ENCODE measurements at regions not wholly inside any gene's neighbourhood (a gene's known extent, or its start where the extent isn't known, plus 50 kb on each side); places are given as distances from the start of the nearest gene placed in this dataset.

GRCh38 chrX:22360129-22360528 lies 87.4 kb downstream of the CBLL2 start:
- H3K36me3 ChIP-seq = no peaks in the 10 kb centered on the region
- no peak overlapping the region for H3K4me3 ChIP-seq
- no peaks in the 10 kb centered on the region for H3K9me3 ChIP-seq
- H3K27ac ChIP-seq = no peak overlapping the region
- intact Hi-C loops (cut with DNase I) = no loop called here
- no peaks in the 10 kb centered on the region for H3K4me1 ChIP-seq
- ATAC-seq = no peak
- TF ChIP-seq CTCF (IDR thresholded peaks at IDR 0.05) = no peak
- no peak for DNase-seq
- H3K27me3 ChIP-seq = no peaks in the 10 kb centered on the region

GRCh38 chrX:22365460-22365859 lies 92.7 kb downstream of the CBLL2 start:
- ATAC-seq = no peak
- Histone ChIP-seq H3K4me1 (no peaks in the 10 kb centered on the region), H3K27me3 (no peaks in the 10 kb centered on the region), H3K4me3 (no peak overlapping the region), H3K36me3 (no peaks in the 10 kb centered on the region), H3K9me3 (no peaks in the 10 kb centered on the region), H3K27ac (no peak overlapping the region)
- TF ChIP-seq CTCF (IDR thresholded peaks at IDR 0.05) = no peak
- no peak for DNase-seq
- intact Hi-C loops (cut with DNase I) = no loop called here

GRCh38 chrX:22366166-22366702 lies 93.5 kb downstream of the CBLL2 start:
- TF ChIP-seq CTCF (IDR thresholded peaks at IDR 0.05) = no peak
- no peaks in the 10 kb centered on the region for H3K27me3 ChIP-seq
- DNase-seq = no peak
- no peak for ATAC-seq
- no peak overlapping the region for H3K4me3 ChIP-seq
- no peaks in the 10 kb centered on the region for H3K36me3 ChIP-seq
- H3K4me1 ChIP-seq = no peaks in the 10 kb centered on the region
- intact Hi-C loops (cut with DNase I) = no loop called here
- H3K9me3 ChIP-seq = no peaks in the 10 kb centered on the region
- H3K27ac ChIP-seq = no peak overlapping the region

GRCh38 chrX:22366906-22367305 lies 94.2 kb downstream of the CBLL2 start:
- TF ChIP-seq CTCF (IDR thresholded peaks at IDR 0.05) = no peak
- H3K36me3 ChIP-seq = no peaks in the 10 kb centered on the region
- no peaks in the 10 kb centered on the region for H3K4me1 ChIP-seq
- no peak overlapping the region for H3K4me3 ChIP-seq
- H3K9me3 ChIP-seq = no peaks in the 10 kb centered on the region
- ATAC-seq = no peak
- H3K27ac ChIP-seq = no peak overlapping the region
- intact Hi-C loops (cut with DNase I) = no loop called here
- no peak for DNase-seq
- no peaks in the 10 kb centered on the region for H3K27me3 ChIP-seq

- H3K9me3 ChIP-seq = no peaks in the 10 kb centered on the region
- H3K4me1 ChIP-seq = no peaks in the 10 kb centered on the region
- no peaks in the 10 kb centered on the region for H3K27me3 ChIP-seq
- H3K4me3 ChIP-seq = no peak overlapping the region
- ATAC-seq (no peak), DNase-seq (no peak)
- no peaks in the 10 kb centered on the region for H3K36me3 ChIP-seq
- no peak overlapping the region for H3K27ac ChIP-seq
- intact Hi-C loops (cut with DNase I) = no loop called here
- no peak for TF ChIP-seq CTCF (IDR thresholded peaks at IDR 0.05)
Observed at GRCh38 chrX:22373094-22373493, 100.4 kb downstream of the CBLL2 start.

- no peaks in the 10 kb centered on the region for H3K9me3 ChIP-seq
- H3K4me3 ChIP-seq = no peak overlapping the region
- no peaks in the 10 kb centered on the region for H3K4me1 ChIP-seq
- H3K27me3 ChIP-seq = no peaks in the 10 kb centered on the region
- no peak for ATAC-seq
- H3K27ac ChIP-seq = no peak overlapping the region
- intact Hi-C loops (cut with DNase I) = no loop called here
- TF ChIP-seq CTCF (IDR thresholded peaks at IDR 0.05) = no peak
- no peak for DNase-seq
- H3K36me3 ChIP-seq = no peaks in the 10 kb centered on the region
Observed at GRCh38 chrX:22373766-22374165, 101.1 kb downstream of the CBLL2 start.

All from upper lobe of right lung (tissue), 1 donor.